Adipocyte (in vitro differentiated cells): ENCODE measurements at regions not wholly inside any gene's neighbourhood (a gene's known extent, or its start where the extent isn't known, plus 50 kb on each side); places are given as distances from the start of the nearest gene placed in this dataset.

Source experiments
- DNase-seq: peaks from one replicate; pipeline ENCODE4 v3.0.0-alpha.2; 2015; ENCODE audit warnings: low read depth
- H3K27me3 ChIP-seq: replicated peaks from 2 replicates; pipeline ENCODE4 v1.7.0; 2013; ENCODE audit warnings: mild to moderate bottlenecking, low read length, moderate library complexity; ENCODE audit not compliant: control insufficient read depth, insufficient read depth
- H3K36me3 ChIP-seq: 2 replicates; pipeline ENCODE4 v1.7.0; 2013; ENCODE audit warnings: low read length, mild to moderate bottlenecking, moderate library complexity; ENCODE audit not compliant: control insufficient read depth, insufficient read depth, severe bottlenecking
- H3K4me1 ChIP-seq: 2 replicates; pipeline ENCODE4 v1.7.0; 2013; ENCODE audit warnings: mild to moderate bottlenecking, low read length, moderate library complexity; ENCODE audit not compliant: control insufficient read depth, insufficient read depth
- H3K4me3 ChIP-seq: 2 replicates; pipeline ENCODE4 v1.7.0; 2013; ENCODE audit warnings: mild to moderate bottlenecking, low read length, moderate library complexity
- H3K9ac ChIP-seq: 2 replicates; pipeline ENCODE4 v1.7.0; 2013; ENCODE audit warnings: mild to moderate bottlenecking, low read length, moderate library complexity
- H3K9me3 ChIP-seq: 2 replicates; pipeline ENCODE4 v1.7.0; 2013; ENCODE audit warnings: mild to moderate bottlenecking, low read length, moderate library complexity; ENCODE audit not compliant: control insufficient read depth

DNA sequence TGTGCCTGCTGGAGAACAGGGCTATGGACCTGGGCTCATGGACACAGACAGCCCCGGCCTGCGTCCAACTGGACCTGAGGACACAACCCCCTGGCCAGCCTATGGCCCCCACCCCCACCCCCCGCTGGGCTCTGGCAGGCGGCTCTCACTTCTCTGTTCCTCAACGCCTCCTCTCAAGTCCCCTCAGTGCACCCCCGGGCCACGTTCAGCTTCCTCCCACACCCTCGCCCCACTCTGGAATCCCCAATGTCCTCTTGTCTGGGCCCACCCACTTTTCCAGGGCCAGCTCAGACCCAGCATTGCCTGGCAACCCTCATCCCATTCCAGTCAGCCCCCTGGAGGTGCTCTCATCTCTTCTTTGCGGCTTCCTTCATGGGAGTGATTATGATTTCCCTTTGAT lies 130.2 kb upstream of the SPACA7 start:
- no peak for DNase-seq

DNA sequence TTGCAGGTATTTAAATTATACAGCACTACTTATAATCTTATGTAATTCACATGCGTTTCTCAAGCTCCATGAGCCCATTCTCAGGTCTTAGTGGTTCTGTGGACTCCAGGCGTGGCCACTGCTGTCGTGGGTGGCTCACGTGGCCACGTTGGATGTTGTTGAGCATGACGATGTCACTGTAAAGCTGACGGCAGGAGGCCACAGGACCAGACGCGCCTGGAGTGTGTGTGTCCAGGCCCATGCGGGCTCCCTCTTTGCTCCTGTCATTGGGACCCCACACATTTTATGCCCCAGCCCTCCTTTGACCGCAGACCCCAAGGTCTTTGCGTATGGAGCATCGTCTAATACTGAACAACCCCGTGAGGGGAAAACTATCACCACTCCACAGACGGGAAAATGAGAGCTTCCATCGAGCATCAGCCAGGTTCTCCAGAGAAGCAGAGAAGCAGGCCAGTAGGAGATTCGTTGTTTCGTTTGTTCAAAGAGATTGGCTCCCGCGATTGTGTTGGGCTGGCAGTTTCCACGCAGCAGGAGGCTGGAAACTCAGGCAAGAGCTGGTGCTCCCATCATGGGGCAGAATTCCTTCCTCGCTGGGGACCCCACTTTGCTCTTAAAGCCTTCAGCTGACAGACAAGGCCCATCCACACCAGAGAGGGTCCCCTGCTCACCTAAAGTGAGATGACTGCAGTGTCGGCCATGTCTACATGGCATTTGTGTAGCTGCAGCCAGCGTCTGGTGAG lies 129.3 kb upstream of the SPACA7 start:
- H3K27me3 ChIP-seq, result no peaks in the 10 kb centered on the region
- H3K9me3 ChIP-seq, result peaks cover 2% of the 10 kb centered on the region
- no peak for DNase-seq
- no peaks in the 10 kb centered on the region for H3K4me1 ChIP-seq
- H3K9ac ChIP-seq, result no peak overlapping the region
- H3K36me3 ChIP-seq, result no peaks in the 10 kb centered on the region
- no peak overlapping the region for H3K4me3 ChIP-seq

More for the DNA sequence above, 130.2 kb upstream of the SPACA7 start:
- H3K9me3 ChIP-seq, result peaks cover 2% of the 10 kb centered on the region
- no peak overlapping the region for H3K9ac ChIP-seq
- no peaks in the 10 kb centered on the region for H3K4me1 ChIP-seq
- H3K4me3 ChIP-seq, result no peak overlapping the region
- H3K27me3 ChIP-seq, result no peaks in the 10 kb centered on the region
- no peaks in the 10 kb centered on the region for H3K36me3 ChIP-seq

DNA sequence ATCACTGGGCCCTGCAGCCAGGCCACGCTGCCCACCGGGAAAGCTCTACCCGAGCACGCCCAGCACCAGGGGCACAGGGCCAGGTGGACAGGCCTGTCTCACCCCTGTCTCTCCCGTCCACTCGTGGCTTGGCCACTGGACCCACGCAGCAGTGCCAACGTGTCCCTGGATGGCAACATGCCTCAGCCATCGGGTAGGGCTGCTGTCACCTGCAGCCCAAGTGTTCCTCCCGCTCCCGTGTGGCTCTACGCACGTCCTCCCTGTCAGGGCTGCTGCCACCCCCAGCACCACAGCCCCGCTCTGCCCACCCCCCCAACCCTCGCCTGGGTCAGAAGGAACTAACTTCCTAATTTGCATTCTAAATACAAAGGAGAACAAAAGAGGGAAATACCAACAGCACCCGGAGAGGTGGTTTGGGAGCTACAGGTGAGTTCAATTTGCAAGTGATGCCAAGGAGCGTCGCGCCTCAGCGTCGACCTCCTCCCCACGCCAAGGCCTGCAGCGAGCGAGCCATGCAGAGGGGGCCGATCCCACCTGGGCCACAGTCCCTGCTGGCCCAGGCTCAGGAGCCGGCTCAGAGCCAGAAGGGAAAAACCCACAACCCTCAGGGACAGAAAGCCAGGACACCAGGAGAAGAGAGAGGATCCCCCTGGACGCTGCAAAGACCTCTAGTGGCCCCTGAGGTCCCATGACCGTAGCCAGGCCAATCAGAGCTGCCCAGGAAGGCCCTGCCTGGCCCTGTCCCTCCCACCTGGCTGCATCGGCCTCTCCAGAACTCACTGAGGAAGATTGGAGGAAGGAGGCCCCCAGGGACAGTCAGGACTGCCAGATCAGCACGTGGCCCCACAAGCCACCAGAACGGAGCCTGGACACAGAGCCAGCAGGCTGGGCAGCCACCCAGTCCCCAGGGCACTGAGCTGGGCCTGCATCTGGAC lies 128.4 kb upstream of the SPACA7 start:
- no peak for DNase-seq
- Histone ChIP-seq H3K27me3 (no peaks in the 10 kb centered on the region), H3K36me3 (no peaks in the 10 kb centered on the region), H3K9me3 (peaks cover 2% of the 10 kb centered on the region), H3K4me1 (no peaks in the 10 kb centered on the region), H3K4me3 (no peak overlapping the region), H3K9ac (no peak overlapping the region)

DNA sequence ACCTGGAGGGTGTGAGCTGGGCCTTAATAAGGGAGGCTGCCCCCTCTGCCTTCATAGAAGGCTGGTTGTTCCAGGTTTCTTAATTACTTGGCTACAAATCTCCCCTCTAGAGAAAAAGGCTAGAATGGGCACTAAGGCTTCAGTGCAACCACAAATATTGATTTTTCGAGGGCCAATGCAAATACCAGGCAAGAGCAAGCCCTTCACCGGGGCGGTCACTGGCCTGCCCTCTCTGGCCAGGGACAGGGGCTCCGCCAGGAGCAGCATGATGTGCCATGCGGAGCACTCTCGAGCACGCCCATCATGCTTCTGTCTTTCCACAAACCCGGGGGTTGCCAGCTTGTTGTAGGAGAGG lies 127.8 kb upstream of the SPACA7 start:
- Histone ChIP-seq H3K9me3 (peaks cover 2% of the 10 kb centered on the region), H3K27me3 (no peaks in the 10 kb centered on the region), H3K36me3 (no peaks in the 10 kb centered on the region), H3K4me1 (no peaks in the 10 kb centered on the region), H3K9ac (no peak overlapping the region), H3K4me3 (no peak overlapping the region)
- DNase-seq, result no peak

DNA sequence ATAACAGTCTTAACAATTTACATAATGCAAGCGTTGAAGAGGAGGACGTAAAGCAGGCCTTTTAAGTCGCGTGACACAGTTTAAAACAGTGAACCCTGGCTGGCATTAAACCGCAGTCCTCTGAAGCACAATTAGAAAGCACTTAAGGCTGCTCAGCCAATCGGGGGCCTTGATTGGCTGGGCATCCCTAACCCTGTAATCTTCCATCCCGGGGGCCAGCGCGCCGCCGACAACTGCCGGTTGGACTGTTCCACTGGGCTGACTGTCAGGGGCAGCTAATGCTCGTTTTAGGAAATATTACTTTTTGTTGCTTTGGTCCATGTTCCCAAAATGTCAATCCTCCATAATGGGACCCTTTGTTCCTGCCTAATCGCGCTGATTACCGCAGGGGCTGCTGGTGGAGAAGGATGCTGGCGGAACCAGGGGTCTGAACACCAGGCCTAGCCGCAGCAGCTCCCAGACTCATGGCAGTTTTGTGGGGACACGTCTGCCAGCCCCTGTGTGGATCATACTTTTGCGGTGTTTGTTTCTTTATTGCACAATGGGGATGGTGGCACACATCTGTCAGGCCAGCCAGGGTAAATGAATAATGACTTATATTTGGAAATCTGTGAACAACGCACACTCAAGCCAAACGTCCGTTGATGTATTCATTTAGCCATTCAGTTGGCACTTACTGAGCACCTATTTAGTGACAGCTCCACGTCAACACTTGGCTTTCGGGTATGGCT lies 127.1 kb upstream of the SPACA7 start:
- H3K9ac ChIP-seq, result no peak overlapping the region
- H3K4me3 ChIP-seq, result no peak overlapping the region
- H3K9me3 ChIP-seq, result peaks cover 2% of the 10 kb centered on the region
- H3K4me1 ChIP-seq, result no peaks in the 10 kb centered on the region
- no peak for DNase-seq
- H3K27me3 ChIP-seq, result no peaks in the 10 kb centered on the region
- H3K36me3 ChIP-seq, result no peaks in the 10 kb centered on the region

DNA sequence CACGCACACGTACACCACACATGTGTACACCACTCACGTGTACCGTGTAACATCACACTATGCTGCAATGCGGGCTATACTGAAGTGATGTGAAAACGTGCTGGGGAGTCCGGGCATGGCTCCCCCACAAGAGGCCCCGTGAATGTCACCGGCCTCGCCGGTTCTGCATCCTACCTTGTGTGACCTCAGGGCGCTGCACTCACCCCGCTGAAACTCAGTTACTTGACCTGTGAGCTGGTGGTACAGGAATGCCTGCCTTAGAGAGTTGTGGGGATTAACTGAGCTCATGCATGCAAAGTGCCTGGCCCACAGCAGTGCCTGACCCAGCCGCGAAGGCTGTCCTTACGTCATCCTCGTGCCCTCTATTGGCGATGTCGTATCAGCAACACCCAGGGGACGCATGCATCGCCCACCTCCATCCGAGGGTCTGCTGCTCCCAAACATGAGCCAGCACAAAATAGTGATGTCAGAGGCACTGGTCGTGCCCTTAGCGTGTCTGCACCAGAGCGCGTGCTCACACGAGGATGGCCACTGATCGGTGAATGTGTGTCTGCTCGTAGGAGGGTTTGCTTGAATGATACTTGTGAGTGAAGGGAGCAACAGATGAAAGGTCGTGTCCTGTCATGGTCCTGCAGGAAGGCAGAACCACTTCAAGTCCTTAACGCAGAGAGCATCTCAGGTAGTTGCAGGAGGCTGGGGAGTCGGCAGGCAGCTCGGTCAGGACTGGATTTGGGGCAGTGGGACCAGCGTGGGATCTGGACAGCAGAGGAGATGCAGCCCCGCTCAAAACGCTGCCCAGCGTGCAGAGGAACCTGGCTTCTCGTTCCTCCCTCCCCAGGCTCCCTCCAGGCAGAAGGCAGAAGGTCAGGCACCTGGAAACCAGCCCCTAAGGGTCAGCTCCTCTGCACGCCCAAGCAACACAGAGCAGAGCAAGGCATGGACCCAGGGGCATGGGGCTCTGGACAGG lies 126.2 kb upstream of the SPACA7 start:
- Histone ChIP-seq H3K4me1 (no peaks in the 10 kb centered on the region), H3K4me3 (no peak overlapping the region), H3K9me3 (peaks cover 2% of the 10 kb centered on the region), H3K9ac (no peak overlapping the region), H3K27me3 (no peaks in the 10 kb centered on the region), H3K36me3 (no peaks in the 10 kb centered on the region)
- no peak for DNase-seq

DNA sequence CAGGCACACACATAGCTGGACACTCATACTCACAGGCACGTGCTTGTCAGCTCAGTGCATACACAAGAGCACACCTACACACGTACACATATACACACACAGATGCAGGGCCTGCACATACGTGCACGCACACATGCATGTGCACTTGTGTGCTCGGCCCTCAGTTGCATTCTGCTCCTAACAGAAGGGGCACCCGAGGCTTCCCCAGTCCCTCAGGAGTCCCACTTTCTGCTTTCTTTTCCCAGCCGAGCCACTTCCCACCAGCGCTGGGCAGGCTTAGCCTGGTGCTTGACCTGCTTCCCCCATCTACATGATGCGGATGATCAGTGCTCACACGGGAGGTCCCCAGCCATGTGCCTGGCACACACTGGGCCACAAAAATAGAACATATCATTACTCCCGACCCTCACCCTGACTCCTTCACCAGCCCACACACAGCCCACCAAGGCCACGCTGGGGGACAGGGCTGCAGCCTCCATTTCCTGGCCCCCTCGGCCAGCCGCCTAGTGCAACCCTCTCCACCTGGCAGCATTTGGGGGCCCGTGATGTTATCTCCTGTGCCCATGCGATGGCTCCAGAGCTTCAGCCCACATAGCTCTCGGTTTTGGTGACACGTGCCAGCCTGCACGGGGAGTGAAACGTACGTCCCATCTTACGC lies 125.2 kb upstream of the SPACA7 start:
- H3K4me3 ChIP-seq, result no peak overlapping the region
- H3K9me3 ChIP-seq, result no peaks in the 10 kb centered on the region
- no peaks in the 10 kb centered on the region for H3K36me3 ChIP-seq
- no peak overlapping the region for H3K9ac ChIP-seq
- DNase-seq, result no peak
- no peaks in the 10 kb centered on the region for H3K27me3 ChIP-seq
- H3K4me1 ChIP-seq, result no peaks in the 10 kb centered on the region

DNA sequence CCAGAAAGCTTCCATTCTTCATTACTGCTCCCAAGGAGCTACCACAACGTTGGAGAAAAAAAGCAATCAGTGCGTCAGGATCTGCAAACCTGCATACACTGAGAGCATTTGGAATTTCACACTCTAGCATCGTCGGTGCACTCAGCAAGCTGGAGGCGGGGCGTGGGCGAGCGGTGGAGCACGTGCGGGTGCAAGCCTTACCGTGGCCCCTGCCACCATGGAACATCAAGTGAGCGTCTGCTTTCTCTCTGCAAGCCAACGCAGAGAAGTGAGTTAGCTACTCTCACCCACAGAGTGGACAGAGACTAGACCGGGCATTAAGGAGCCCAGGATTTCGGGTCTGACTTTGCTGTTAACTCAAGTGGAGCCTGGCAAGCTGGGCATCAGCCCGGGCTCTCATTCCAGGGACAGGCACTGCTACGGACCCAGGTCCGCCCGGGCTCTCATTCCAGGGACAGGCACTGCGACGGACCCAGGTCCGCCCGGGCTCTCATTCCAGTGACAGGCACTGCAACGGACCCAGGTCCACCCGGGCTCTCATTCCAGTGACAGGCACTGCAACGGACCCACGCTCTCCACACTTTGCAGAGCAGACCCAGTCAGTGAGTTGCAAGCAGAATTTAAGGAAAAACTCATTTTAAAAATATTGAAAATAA lies 124.1 kb upstream of the SPACA7 start:
- Histone ChIP-seq H3K27me3 (no peaks in the 10 kb centered on the region), H3K4me1 (no peaks in the 10 kb centered on the region), H3K9ac (no peak overlapping the region), H3K36me3 (no peaks in the 10 kb centered on the region), H3K4me3 (no peak overlapping the region), H3K9me3 (no peaks in the 10 kb centered on the region)
- DNase-seq, result no peak

DNA sequence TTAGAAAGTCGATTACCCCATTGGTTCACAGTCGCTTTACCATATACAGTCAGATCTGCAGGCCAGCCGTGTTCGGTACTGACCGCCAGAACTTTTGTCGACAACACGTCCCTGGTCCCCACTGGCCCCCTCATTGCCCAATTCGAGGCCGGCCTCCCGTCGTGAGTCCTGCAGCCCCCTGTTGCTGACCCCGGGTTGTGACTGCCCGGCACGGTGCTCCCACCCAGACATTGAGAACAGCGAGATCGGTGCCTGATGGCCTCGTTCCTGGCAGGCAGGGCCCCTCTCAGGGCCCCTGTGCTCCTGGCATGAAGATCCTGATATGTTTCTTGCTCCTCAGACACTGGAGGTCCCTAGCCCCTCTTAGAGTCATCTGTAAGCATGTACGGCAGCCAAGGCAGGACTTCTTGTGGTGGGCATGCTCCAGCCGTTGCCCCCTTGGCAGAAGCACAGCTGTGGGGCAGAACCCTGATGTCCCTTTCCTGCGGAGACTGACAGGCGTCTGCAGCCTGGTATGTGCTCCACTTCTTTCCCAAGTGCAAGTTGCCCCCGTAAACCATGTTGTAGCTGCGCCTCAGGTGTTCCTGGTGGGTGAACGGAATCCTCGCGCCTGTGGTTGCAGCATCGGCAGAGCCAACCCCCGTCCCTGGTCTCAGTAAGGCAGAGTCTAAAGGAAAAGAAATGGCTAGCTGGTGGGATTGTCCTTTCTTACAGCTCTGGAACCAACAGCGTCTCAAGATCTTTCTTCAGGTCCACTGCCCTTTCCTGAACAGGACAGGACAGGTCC lies 123.2 kb upstream of the SPACA7 start:
- Histone ChIP-seq H3K9me3 (no peaks in the 10 kb centered on the region), H3K4me1 (no peaks in the 10 kb centered on the region), H3K4me3 (no peak overlapping the region), H3K27me3 (no peaks in the 10 kb centered on the region), H3K9ac (no peak overlapping the region), H3K36me3 (no peaks in the 10 kb centered on the region)
- DNase-seq, result no peak
